ENCODE measurements at regions not wholly inside any gene's neighbourhood (a gene's known extent, or its start where the extent isn't known, plus 50 kb on each side); places are given as distances from the start of the nearest gene placed in this dataset.

GRCh38 chr6:71419217-71420094 lies 130.8 kb downstream of the OGFRL1 start:
- peak overlapping the region; percentile 90 for H3K4me3 ChIP-seq (ENCODE audit: low read depth, low read length)

GRCh38 chr6:71420095-71420692 lies 131.6 kb downstream of the OGFRL1 start:
- H3K4me3 ChIP-seq (ENCODE audit: low read depth, low read length) = peak overlapping the region; percentile 90
- no peak for DNase-seq (ENCODE audit: low read depth)

More at GRCh38 chr6:71419217-71420094, 130.8 kb downstream of the OGFRL1 start:
- DNase-seq (ENCODE audit: low read depth) = no peak

- H3K4me3 ChIP-seq (ENCODE audit: low read depth, low read length) = peak overlapping the region; percentile 90
- peak; percentile 81 for DNase-seq (ENCODE audit: low read depth)
Measured at GRCh38 chr6:71420693-71421328, 132.2 kb downstream of the OGFRL1 start.

- DNase-seq (ENCODE audit: low read depth) = no peak
- no peak overlapping the region for H3K4me3 ChIP-seq (ENCODE audit: low read depth, low read length)
Measured at GRCh38 chr6:71421611-71422010, 133.0 kb downstream of the OGFRL1 start.

- no peak overlapping the region for H3K4me3 ChIP-seq (ENCODE audit: low read depth, low read length)
- DNase-seq (ENCODE audit: low read depth) = no peak
Measured at GRCh38 chr6:71430018-71430417, 141.4 kb downstream of the OGFRL1 start.

- no peak overlapping the region for H3K4me3 ChIP-seq (ENCODE audit: low read depth, low read length)
- DNase-seq (ENCODE audit: low read depth) = no peak
Measured at GRCh38 chr6:71433441-71433840, 144.8 kb downstream of the OGFRL1 start.

- no peak overlapping the region for H3K4me3 ChIP-seq (ENCODE audit: low read depth, low read length)
- DNase-seq (ENCODE audit: low read depth) = no peak
Measured at GRCh38 chr6:71444222-71444621, 155.6 kb downstream of the OGFRL1 start.

GRCh38 chr6:71446057-71446456 lies 157.4 kb downstream of the OGFRL1 start:
- DNase-seq (ENCODE audit: low read depth) = peak; percentile 34
- H3K4me3 ChIP-seq (ENCODE audit: low read depth, low read length) = no peak overlapping the region

GRCh38 chr6:71446470-71446869 lies 157.9 kb downstream of the OGFRL1 start:
- no peak for DNase-seq (ENCODE audit: low read depth)

GRCh38 chr6:71452697-71453370 lies 164.2 kb downstream of the OGFRL1 start:
- no peak overlapping the region for H3K4me3 ChIP-seq (ENCODE audit: low read depth, low read length)
- DNase-seq (ENCODE audit: low read depth) = no peak

More at GRCh38 chr6:71446470-71446869, 157.9 kb downstream of the OGFRL1 start:
- H3K4me3 ChIP-seq (ENCODE audit: low read depth, low read length) = no peak overlapping the region

- H3K4me3 ChIP-seq (ENCODE audit: low read depth, low read length) = no peak overlapping the region
- DNase-seq (ENCODE audit: low read depth) = no peak
Measured at GRCh38 chr6:71453371-71453706, 164.7 kb downstream of the OGFRL1 start.

GRCh38 chr6:71454056-71454455 lies 165.4 kb downstream of the OGFRL1 start:
- DNase-seq (ENCODE audit: low read depth) = no peak
- H3K4me3 ChIP-seq (ENCODE audit: low read depth, low read length) = no peak overlapping the region

GRCh38 chr6:71457929-71458328 lies 169.3 kb downstream of the OGFRL1 start:
- DNase-seq (ENCODE audit: low read depth) = no peak
- no peak overlapping the region for H3K4me3 ChIP-seq (ENCODE audit: low read depth, low read length)

GRCh38 chr6:71459162-71459561 lies 170.6 kb downstream of the OGFRL1 start:
- H3K4me3 ChIP-seq (ENCODE audit: low read depth, low read length) = no peak overlapping the region
- no peak for DNase-seq (ENCODE audit: low read depth)

GRCh38 chr6:71460933-71461332 lies 172.3 kb downstream of the OGFRL1 start:
- DNase-seq (ENCODE audit: low read depth) = no peak
- H3K4me3 ChIP-seq (ENCODE audit: low read depth, low read length) = no peak overlapping the region

- H3K4me3 ChIP-seq (ENCODE audit: low read depth, low read length) = no peak overlapping the region
- no peak for DNase-seq (ENCODE audit: low read depth)
Measured at GRCh38 chr6:71463061-71463460, 174.4 kb downstream of the OGFRL1 start.

- H3K4me3 ChIP-seq (ENCODE audit: low read depth, low read length) = no peak overlapping the region
- DNase-seq (ENCODE audit: low read depth) = no peak
Measured at GRCh38 chr6:71465096-71465495, 176.5 kb downstream of the OGFRL1 start.

GRCh38 chr6:71466362-71466761 lies 177.8 kb downstream of the OGFRL1 start:
- H3K4me3 ChIP-seq (ENCODE audit: low read depth, low read length) = no peak overlapping the region
- no peak for DNase-seq (ENCODE audit: low read depth)

- no peak overlapping the region for H3K4me3 ChIP-seq (ENCODE audit: low read depth, low read length)
- DNase-seq (ENCODE audit: low read depth) = no peak
Measured at GRCh38 chr6:71468038-71468437, 179.4 kb downstream of the OGFRL1 start.

Data from skeletal muscle cell (primary cell).